Mesenchymal stem cell (in vitro differentiated cells and primary cell): ENCODE measurements at regions not wholly inside any gene's neighbourhood (a gene's known extent, or its start where the extent isn't known, plus 50 kb on each side); places are given as distances from the start of the nearest gene placed in this dataset.

Experiments used
- DNase-seq: peaks from one replicate; pipeline ENCODE4 v3.0.0-alpha.2; 2013
- H2AFZ ChIP-seq: one replicate; pipeline ENCODE4 v1.6.1; 2013; ENCODE audit warnings: low read depth, mild to moderate bottlenecking, control low read depth, inconsistent platforms, low read length, moderate library complexity
- H2AK5ac ChIP-seq: 2 replicates; pipeline ENCODE4 v1.6.1; 2013; ENCODE audit warnings: low read length, moderate library complexity, mild to moderate bottlenecking, inconsistent platforms; ENCODE audit not compliant: severe bottlenecking
- H2BK120ac ChIP-seq: one replicate; pipeline ENCODE4 v1.6.1; 2013; ENCODE audit warnings: low read depth, mild to moderate bottlenecking, inconsistent platforms, low read length, moderate library complexity
- H2BK12ac ChIP-seq, 2 experiments: one replicate each; pipeline ENCODE4 v1.6.1; 2013; ENCODE audit warnings: inconsistent platforms in 2 of 2, low read length in 2 of 2, mild to moderate bottlenecking in 2 of 2, moderate library complexity in 2 of 2, control low read depth in 1 of 2
- H2BK15ac ChIP-seq: one replicate; pipeline ENCODE4 v1.6.1; 2013; ENCODE audit warnings: mild to moderate bottlenecking, low read depth, inconsistent platforms; ENCODE audit not compliant: poor library complexity, severe bottlenecking
- H2BK5ac ChIP-seq: 2 replicates; pipeline ENCODE4 v1.6.1; 2013; ENCODE audit warnings: low read depth, mild to moderate bottlenecking, low read length, control low read depth, inconsistent platforms; ENCODE audit not compliant: poor library complexity, severe bottlenecking
- H3K14ac ChIP-seq, 2 experiments: one replicate each; pipeline ENCODE4 v1.6.1; 2013; ENCODE audit warnings: inconsistent platforms in 2 of 2, low read length in 2 of 2, control low read depth in 1 of 2, mild to moderate bottlenecking in 1 of 2, moderate library complexity in 1 of 2
- H3K18ac ChIP-seq, 2 experiments: one replicate each; pipeline ENCODE4 v1.6.1; 2013; ENCODE audit warnings: inconsistent platforms in 2 of 2, low read length in 2 of 2, control low read depth in 1 of 2, low read depth in 1 of 2, mild to moderate bottlenecking in 1 of 2
- H3K23ac ChIP-seq, 2 experiments: one replicate each; pipeline ENCODE4 v1.6.1; 2013; ENCODE audit warnings: inconsistent platforms in 2 of 2, low read length in 2 of 2, mild to moderate bottlenecking in 2 of 2, moderate library complexity in 2 of 2, control low read depth in 1 of 2
- H3K27ac ChIP-seq: 2 replicates; pipeline ENCODE4 v1.5.1; 2013; ENCODE audit warnings: mild to moderate bottlenecking, moderate library complexity, low read length, control low read depth, inconsistent platforms; ENCODE audit not compliant: poor library complexity, severe bottlenecking
- H3K27me3 ChIP-seq, 2 experiments: 2 replicates each; pipeline versions ENCODE4 v1.6.1 to v1.7.0; 2013; ENCODE audit warnings: low read length in 2 of 2, mild to moderate bottlenecking in 2 of 2, moderate library complexity in 2 of 2, control low read depth in 1 of 2, inconsistent platforms in 1 of 2; ENCODE audit not compliant: control insufficient read depth in 1 of 2, insufficient read depth in 1 of 2
- H3K36me3 ChIP-seq, 2 experiments: 2 replicates each; pipeline versions ENCODE4 v1.6.1 to v1.7.0; 2013; ENCODE audit warnings: low read length in 2 of 2, control low read depth in 1 of 2, inconsistent platforms in 1 of 2, low read depth in 1 of 2, mild to moderate bottlenecking in 1 of 2; ENCODE audit not compliant: insufficient read depth in 2 of 2, control insufficient read depth in 1 of 2
- H3K4ac ChIP-seq, 2 experiments: one replicate each; pipeline ENCODE4 v1.6.1; 2013; ENCODE audit warnings: inconsistent platforms in 2 of 2, low read length in 2 of 2, mild to moderate bottlenecking in 2 of 2, moderate library complexity in 2 of 2, control low read depth in 1 of 2, low read depth in 1 of 2
- H3K4me1 ChIP-seq: 2 replicates; pipeline ENCODE4 v1.6.1; 2013; ENCODE audit warnings: low read depth, low read length, control low read depth; ENCODE audit not compliant: control insufficient read depth, insufficient read depth
- H3K4me2 ChIP-seq: 2 replicates; pipeline ENCODE4 v1.6.1; 2013; ENCODE audit warnings: low read length, mild to moderate bottlenecking, inconsistent platforms; ENCODE audit not compliant: poor library complexity, severe bottlenecking
- H3K4me3 ChIP-seq, 2 experiments: 2 replicates each; pipeline versions ENCODE4 v1.5.1 to v1.7.0; 2013; ENCODE audit warnings: low read length in 2 of 2, mild to moderate bottlenecking in 2 of 2, control low read depth in 1 of 2, low read depth in 1 of 2; ENCODE audit not compliant: insufficient read depth in 1 of 2
- H3K79me1 ChIP-seq: replicated peaks from 2 replicates; pipeline ENCODE4 v1.6.1; 2013; ENCODE audit warnings: mild to moderate bottlenecking, control low read depth, low read length, inconsistent platforms; ENCODE audit not compliant: poor library complexity, severe bottlenecking
- H3K9ac ChIP-seq: 2 replicates; pipeline ENCODE4 v1.7.0; 2013; ENCODE audit warnings: mild to moderate bottlenecking, low read length, moderate library complexity
- H3K9me3 ChIP-seq: 2 replicates; pipeline ENCODE4 v1.7.0; 2013; ENCODE audit warnings: mild to moderate bottlenecking, low read length; ENCODE audit not compliant: control insufficient read depth
- H4K8ac ChIP-seq: one replicate; pipeline ENCODE4 v1.6.1; 2013; ENCODE audit warnings: inconsistent platforms, mild to moderate bottlenecking, low read length, moderate library complexity
- H4K91ac ChIP-seq: one replicate; pipeline ENCODE4 v1.6.1; 2013; ENCODE audit warnings: mild to moderate bottlenecking, low read length, inconsistent platforms
- WGBS: methylation state at CpG from one replicate; pipeline ENCODE4 v1.1.7; 2013; ENCODE audit warnings: mixed read lengths; 5-methylcytosine and 5-hydroxymethylcytosine counted together

DNA sequence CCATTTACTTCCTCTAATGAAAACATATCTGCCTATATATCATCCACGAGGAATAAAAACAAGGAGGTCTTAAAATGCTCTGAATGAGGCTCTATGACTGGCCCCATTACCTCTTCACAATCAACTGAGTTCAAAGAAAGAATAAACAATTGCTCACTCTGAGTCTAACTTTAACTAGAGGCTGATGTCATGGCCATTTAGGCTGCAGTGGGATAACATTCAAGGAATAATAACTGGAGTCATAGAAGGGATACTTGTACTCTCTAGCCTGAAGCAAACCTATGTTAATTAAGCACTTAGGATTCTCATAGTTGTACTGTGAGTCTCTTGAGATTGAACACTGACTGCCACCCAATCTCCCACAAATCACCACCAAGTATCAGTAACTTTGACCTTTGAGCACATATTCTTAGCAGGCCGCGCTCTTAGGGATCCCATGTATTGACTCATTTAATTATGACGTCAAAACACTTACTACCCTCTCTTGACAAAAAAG, 70.2 kb downstream of the PERP start:
- Histone ChIP-seq H3K4ac (no peak overlapping the region), H3K4me3 (no peak overlapping the region), H3K9ac (no peak overlapping the region), H3K18ac (no peak overlapping the region), H3K14ac (no peak overlapping the region), H2AFZ (no peak overlapping the region), H3K27me3 (no peaks in the 10 kb centered on the region), H3K23ac (no peak overlapping the region), H3K9me3 (peaks cover 2% of the 10 kb centered on the region), H2BK12ac (no peak overlapping the region), H3K27ac (no peak overlapping the region), H2AK5ac (no peak overlapping the region), H3K4me1 (peaks cover 10% of the 10 kb centered on the region), H2BK15ac (no peak overlapping the region), H4K91ac (no peak overlapping the region), H3K4me2 (no peak overlapping the region), H3K36me3 (no peaks in the 10 kb centered on the region), H3K79me1 (no peaks in the 10 kb centered on the region), H2BK120ac (no peak overlapping the region), H2BK5ac (no peak overlapping the region), H4K8ac (no peak overlapping the region)
- no peak for DNase-seq
- WGBS = 90% methylated on average over 4 of the region's 4 CpGs

DNA sequence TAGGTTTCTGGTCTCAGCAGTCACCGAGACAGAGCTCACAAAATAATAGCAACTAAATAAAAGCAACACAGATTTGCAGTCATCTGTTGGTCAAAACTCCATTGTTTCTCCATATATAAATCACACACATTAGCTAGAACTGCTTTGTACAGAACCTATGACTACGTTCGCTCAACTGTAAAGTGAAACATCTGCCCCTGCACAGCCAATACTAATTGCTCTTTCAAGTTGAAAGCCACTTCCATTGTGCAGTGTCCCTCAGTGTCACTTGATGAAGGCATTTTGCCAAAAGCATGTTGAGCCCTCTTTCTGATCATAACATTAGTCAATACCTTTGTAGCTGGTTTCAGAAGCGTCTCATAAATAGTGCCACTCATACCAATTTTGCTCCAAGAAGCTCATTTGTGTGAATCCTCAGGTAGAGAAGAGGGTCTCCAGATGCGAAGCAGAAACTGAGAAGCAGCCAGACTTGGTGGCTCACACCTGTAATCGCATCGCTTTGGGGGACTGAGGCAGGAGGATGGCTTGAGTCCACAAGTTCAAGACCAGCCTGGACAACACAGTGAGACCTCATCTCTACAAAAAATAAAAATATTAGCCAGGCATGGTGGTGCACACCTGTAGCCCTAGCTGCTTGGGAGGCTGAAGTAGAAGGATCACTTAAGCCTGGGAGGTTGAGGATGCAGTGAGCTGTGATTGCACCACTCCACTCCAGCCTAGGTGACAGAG, 68.9 kb downstream of the PERP start:
- 89% methylated on average over 6 of the region's 7 CpGs for WGBS
- no peak overlapping the region for H2BK15ac ChIP-seq
- no peaks in the 10 kb centered on the region for H3K27me3 ChIP-seq
- no peak overlapping the region for H4K91ac ChIP-seq
- no peak overlapping the region for H4K8ac ChIP-seq
- H3K4ac ChIP-seq = no peak overlapping the region
- no peak overlapping the region for H2AK5ac ChIP-seq
- H2BK12ac ChIP-seq = no peak overlapping the region
- H3K14ac ChIP-seq = no peak overlapping the region
- H3K36me3 ChIP-seq = no peaks in the 10 kb centered on the region
- no peak for DNase-seq
- H3K79me1 ChIP-seq = no peaks in the 10 kb centered on the region
- no peak overlapping the region for H3K4me2 ChIP-seq
- no peak overlapping the region for H2BK5ac ChIP-seq
- no peak overlapping the region for H3K27ac ChIP-seq
- no peak overlapping the region for H3K9ac ChIP-seq
- no peak overlapping the region for H3K4me3 ChIP-seq
- H3K9me3 ChIP-seq = peaks cover 3% of the 10 kb centered on the region
- H2AFZ ChIP-seq = no peak overlapping the region
- no peak overlapping the region for H3K23ac ChIP-seq
- no peak overlapping the region for H2BK120ac ChIP-seq
- H3K18ac ChIP-seq = no peak overlapping the region
- H3K4me1 ChIP-seq = peaks cover 6% of the 10 kb centered on the region
